ENCODE measurements at regions not wholly inside any gene's neighbourhood (a gene's known extent, or its start where the extent isn't known, plus 50 kb on each side); places are given as distances from the start of the nearest gene placed in this dataset.

DNA sequence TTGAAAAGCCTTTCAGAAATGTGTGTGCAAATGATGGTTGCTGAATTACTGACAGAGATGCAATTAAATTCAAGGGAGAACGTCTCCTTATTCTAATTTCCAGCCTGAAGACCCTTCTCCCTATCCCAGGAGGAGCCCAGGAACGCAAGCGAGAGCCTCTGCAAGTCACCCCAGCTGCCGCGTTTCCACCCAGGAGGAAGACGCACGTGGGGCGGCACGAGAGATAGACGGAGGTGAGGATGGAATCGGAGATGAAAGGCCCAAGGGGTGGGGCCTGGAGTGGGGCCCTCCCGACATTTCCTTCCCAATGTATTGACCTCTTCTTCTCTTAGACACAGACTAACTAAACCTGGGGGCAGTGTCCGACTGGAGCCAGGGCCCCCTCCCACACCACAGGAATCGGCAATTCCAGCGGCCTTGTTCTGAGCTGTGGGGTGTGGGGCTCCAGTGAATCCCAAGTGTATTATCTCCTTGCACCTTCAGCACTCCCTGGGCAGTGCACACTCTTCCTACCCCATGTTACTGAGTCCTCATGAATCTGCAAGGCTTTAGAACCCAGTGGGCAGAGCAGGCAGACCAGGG lies 322.5 kb downstream of the AJAP1 start:
- Histone ChIP-seq H3K27ac (ENCODE audit: low read length) (no peak overlapping the region), H3K4me2 (ENCODE audit: low read length) (no peak overlapping the region), H4K20me1 (ENCODE audit: low read length) (no peaks in the 10 kb centered on the region), H3K79me2 (ENCODE audit: low read length) (no peaks in the 10 kb centered on the region), H3F3A (ENCODE audit: low read length, unreplicated experiment) (no peaks in the 10 kb centered on the region), H3K9ac (ENCODE audit: low read length) (no peak overlapping the region), H3K36me3 (ENCODE audit: low read depth, low read length) (no peaks in the 10 kb centered on the region), H2AFZ (ENCODE audit: low read length) (no peak overlapping the region), H3K4me3 (ENCODE audit: low read length) (no peak overlapping the region), H3K9me3 (ENCODE audit: low read length) (no peaks in the 10 kb centered on the region; the same call in 1 of the 2 replicates), H3K4me1 (ENCODE audit: insufficient read depth, low read length) (no peaks in the 10 kb centered on the region), H3K27me3 (ENCODE audit: low read length) (peaks cover 46% of the 10 kb centered on the region), H3K9me2 (replicated peaks; ENCODE audit: low read length) (no peaks in the 10 kb centered on the region)
- ATAC-seq (no peak), DNase-seq (no peak)
- CTCF ChIA-PET = no interaction called here
- BruUV-seq (replicated peaks) = no TSS peak
- TF ChIP-seq EZH2phosphoT487 (IDR thresholded peaks at IDR 0.05; ENCODE audit: borderline replicate concordance, low read length) (no peak), EZH2 (IDR thresholded peaks at IDR 0.05; ENCODE audit: low read length, unreplicated experiment) (no peak)
- TF ChIP-seq, protein P1, sequence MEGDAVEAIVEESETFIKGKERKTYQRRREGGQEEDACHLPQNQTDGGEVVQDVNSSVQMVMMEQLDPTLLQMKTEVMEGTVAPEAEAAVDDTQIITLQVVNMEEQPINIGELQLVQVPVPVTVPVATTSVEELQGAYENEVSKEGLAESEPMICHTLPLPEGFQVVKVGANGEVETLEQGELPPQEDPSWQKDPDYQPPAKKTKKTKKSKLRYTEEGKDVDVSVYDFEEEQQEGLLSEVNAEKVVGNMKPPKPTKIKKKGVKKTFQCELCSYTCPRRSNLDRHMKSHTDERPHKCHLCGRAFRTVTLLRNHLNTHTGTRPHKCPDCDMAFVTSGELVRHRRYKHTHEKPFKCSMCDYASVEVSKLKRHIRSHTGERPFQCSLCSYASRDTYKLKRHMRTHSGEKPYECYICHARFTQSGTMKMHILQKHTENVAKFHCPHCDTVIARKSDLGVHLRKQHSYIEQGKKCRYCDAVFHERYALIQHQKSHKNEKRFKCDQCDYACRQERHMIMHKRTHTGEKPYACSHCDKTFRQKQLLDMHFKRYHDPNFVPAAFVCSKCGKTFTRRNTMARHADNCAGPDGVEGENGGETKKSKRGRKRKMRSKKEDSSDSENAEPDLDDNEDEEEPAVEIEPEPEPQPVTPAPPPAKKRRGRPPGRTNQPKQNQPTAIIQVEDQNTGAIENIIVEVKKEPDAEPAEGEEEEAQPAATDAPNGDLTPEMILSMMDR (conservative IDR thresholded peaks at IDR 0.05; ENCODE audit: low read depth, low read length) = no peak
- POLR2A ChIA-PET (ENCODE audit: unreplicated experiment) = no interaction called here
- intact Hi-C loops (cut with micrococcal nuclease) = no loop called here

DNA sequence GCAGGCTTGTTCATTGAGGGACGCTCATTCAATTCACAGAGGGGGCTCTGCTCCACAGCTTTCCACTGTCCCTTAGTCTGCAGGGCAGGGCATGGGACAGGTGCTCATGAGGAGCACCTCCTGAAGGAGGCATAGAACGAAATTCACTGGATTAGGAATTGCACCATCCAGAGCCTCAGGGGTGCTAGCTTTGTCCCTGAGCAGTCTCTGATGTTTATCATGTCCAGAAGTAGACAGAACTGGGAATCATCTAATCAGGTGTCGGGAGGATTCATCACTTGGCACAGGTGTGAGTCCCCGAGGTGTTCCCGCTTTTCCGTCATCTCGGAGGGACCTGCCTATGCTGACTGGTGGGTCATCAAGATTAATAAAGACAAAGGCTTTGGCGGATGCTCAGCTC lies 321.4 kb downstream of the AJAP1 start:
- intact Hi-C loops (cut with micrococcal nuclease) = no loop called here
- BruUV-seq (replicated peaks) = no TSS peak
- H3K27ac ChIP-seq (ENCODE audit: low read length) = no peak overlapping the region
- H3K79me2 ChIP-seq (ENCODE audit: low read length) = no peaks in the 10 kb centered on the region
- H3K27me3 ChIP-seq (ENCODE audit: low read length) = peaks cover 46% of the 10 kb centered on the region
- no peak overlapping the region for H3K4me2 ChIP-seq (ENCODE audit: low read length)
- no peaks in the 10 kb centered on the region for H3K4me1 ChIP-seq (ENCODE audit: insufficient read depth, low read length)
- no peaks in the 10 kb centered on the region for H4K20me1 ChIP-seq (ENCODE audit: low read length)
- no peaks in the 10 kb centered on the region for H3F3A ChIP-seq (ENCODE audit: low read length, unreplicated experiment)
- peak; percentile 65 for TF ChIP-seq EZH2 (IDR thresholded peaks at IDR 0.05; ENCODE audit: low read length, unreplicated experiment)
- TF ChIP-seq EZH2phosphoT487 (IDR thresholded peaks at IDR 0.05; ENCODE audit: borderline replicate concordance, low read length) = no peak
- TF ChIP-seq, protein P1 (conservative IDR thresholded peaks at IDR 0.05; ENCODE audit: low read depth, low read length) = no peak
- no peak for ATAC-seq
- no peaks in the 10 kb centered on the region; the same call in 1 of the 2 replicates for H3K9me3 ChIP-seq (ENCODE audit: low read length)
- DNase-seq = no peak
- ChIA-PET CTCF (no interaction called here), POLR2A (ENCODE audit: unreplicated experiment) (no interaction called here)
- H3K9me2 ChIP-seq (replicated peaks; ENCODE audit: low read length) = no peaks in the 10 kb centered on the region
- H3K9ac ChIP-seq (ENCODE audit: low read length) = no peak overlapping the region
- no peaks in the 10 kb centered on the region for H3K36me3 ChIP-seq (ENCODE audit: low read depth, low read length)
- no peak overlapping the region for H2AFZ ChIP-seq (ENCODE audit: low read length)
- H3K4me3 ChIP-seq (ENCODE audit: low read length) = no peak overlapping the region

DNA sequence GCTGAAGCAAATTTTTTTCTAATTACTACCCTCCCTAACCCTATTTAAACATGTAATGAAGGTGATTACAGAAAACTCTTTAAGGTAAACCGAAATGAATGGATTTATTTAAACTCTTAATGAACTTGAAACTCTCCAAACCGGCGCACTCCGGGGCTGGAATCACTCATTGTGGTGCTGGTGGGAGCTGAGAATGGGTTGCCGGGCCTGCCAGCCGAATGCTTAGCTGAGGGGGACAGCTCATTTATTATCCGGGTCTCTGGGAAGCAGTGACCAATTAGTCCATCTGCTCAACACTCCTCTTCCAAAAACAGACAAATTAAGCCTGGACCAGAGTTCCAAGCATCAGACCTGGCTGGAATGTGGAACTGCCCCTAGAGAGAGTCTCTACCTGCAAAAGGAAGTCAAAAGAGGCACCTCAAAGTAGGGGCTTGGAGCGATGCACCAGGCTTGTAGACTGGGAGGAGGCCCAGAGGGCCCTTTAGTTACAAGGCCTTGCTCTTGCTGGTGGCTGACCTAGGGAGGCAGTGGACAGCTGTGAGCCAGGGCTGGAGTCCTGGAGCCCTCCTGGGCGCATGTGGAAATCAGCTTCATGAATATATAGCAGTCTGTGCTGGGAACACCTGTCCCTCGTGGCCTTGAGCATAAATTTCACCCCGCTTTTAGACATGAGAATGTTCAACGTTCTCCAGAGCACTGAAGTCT lies 320.7 kb downstream of the AJAP1 start:
- CTCF ChIA-PET = no interaction called here
- Histone ChIP-seq H3K79me2 (ENCODE audit: low read length) (no peaks in the 10 kb centered on the region), H3K9me3 (ENCODE audit: low read length) (no peaks in the 10 kb centered on the region; the same call in 1 of the 2 replicates), H3K27me3 (ENCODE audit: low read length) (peaks cover 46% of the 10 kb centered on the region), H3K9me2 (replicated peaks; ENCODE audit: low read length) (no peaks in the 10 kb centered on the region), H3K4me1 (ENCODE audit: insufficient read depth, low read length) (no peaks in the 10 kb centered on the region), H3K36me3 (ENCODE audit: low read depth, low read length) (no peaks in the 10 kb centered on the region), H3F3A (ENCODE audit: low read length, unreplicated experiment) (no peaks in the 10 kb centered on the region), H3K4me2 (ENCODE audit: low read length) (no peak overlapping the region), H3K4me3 (ENCODE audit: low read length) (no peak overlapping the region), H2AFZ (ENCODE audit: low read length) (no peak overlapping the region), H4K20me1 (ENCODE audit: low read length) (no peaks in the 10 kb centered on the region), H3K27ac (ENCODE audit: low read length) (no peak overlapping the region), H3K9ac (ENCODE audit: low read length) (no peak overlapping the region)
- intact Hi-C loops (cut with micrococcal nuclease) = no loop called here
- POLR2A ChIA-PET (ENCODE audit: unreplicated experiment) = no interaction called here
- TF ChIP-seq EZH2phosphoT487 (IDR thresholded peaks at IDR 0.05; ENCODE audit: borderline replicate concordance, low read length) (no peak), EZH2 (IDR thresholded peaks at IDR 0.05; ENCODE audit: low read length, unreplicated experiment) (no peak)
- TF ChIP-seq, protein P1 (conservative IDR thresholded peaks at IDR 0.05; ENCODE audit: low read depth, low read length) = no peak
- ATAC-seq (no peak), DNase-seq (no peak)
- BruUV-seq (replicated peaks) = no TSS peak
